ENCODE measurements at regions not wholly inside any gene's neighbourhood (a gene's known extent, or its start where the extent isn't known, plus 50 kb on each side); places are given as distances from the start of the nearest gene placed in this dataset.
"Not testable (repeated sequence)": the region's sequence is repeated elsewhere in the genome, so short reads cannot be mapped to it uniquely, and the experiment has no call there.

DNA sequence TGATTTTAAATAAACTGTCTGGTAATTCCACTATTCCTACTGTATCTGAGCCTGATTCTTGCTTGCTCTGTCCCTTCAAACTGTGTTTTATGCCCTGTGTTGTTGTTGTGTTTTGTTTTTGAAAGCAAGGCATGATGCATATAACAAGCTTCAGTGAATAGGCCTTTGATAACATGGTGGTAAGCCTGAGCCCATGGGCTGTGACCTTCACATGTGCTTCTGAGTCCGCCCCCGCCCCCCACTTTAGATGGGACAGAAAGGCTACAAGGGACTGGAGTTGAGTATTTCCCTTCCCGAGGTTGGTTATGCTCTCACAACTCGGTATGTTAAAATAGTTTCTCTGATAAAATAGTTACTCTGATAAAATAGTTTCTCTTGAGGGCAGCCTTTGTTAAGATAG lies 119.0 kb upstream of the WNT7A start:
- no peak for DNase-seq (ENCODE audit: low read depth)
- in situ Hi-C loops (cut with HindIII; ENCODE audit: low sequenced_read_pairs): no loop called here
- TF ChIP-seq, protein P1, sequence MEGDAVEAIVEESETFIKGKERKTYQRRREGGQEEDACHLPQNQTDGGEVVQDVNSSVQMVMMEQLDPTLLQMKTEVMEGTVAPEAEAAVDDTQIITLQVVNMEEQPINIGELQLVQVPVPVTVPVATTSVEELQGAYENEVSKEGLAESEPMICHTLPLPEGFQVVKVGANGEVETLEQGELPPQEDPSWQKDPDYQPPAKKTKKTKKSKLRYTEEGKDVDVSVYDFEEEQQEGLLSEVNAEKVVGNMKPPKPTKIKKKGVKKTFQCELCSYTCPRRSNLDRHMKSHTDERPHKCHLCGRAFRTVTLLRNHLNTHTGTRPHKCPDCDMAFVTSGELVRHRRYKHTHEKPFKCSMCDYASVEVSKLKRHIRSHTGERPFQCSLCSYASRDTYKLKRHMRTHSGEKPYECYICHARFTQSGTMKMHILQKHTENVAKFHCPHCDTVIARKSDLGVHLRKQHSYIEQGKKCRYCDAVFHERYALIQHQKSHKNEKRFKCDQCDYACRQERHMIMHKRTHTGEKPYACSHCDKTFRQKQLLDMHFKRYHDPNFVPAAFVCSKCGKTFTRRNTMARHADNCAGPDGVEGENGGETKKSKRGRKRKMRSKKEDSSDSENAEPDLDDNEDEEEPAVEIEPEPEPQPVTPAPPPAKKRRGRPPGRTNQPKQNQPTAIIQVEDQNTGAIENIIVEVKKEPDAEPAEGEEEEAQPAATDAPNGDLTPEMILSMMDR (IDR thresholded peaks at IDR 0.05; ENCODE audit: low read depth, low read length, missing control alignments): no peak
- no peak overlapping the region for H3K4me3 ChIP-seq (ENCODE audit: low read depth, low read length)

DNA sequence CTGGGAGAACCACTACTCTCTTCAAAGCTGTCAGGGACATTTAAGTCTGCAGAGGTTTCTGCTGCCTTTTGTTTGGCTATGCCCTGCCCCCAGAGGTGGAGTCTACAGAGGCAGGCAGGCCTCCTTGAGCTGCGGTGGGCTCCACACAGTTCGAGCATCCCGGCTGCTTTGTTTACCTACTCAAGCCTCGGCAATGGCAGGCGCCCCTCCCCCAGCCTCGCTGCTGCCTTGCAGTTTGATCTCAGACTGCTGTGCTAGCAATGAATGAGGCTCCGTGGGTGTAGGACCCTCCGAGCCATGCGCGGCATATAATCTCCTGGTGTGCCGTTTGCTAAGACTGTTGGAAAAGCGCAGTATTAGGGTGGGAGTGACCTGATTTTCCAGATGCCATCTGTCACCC lies 115.3 kb upstream of the WNT7A start:
- DNase-seq (ENCODE audit: low read depth); in situ Hi-C loops (cut with HindIII; ENCODE audit: low sequenced_read_pairs); H3K4me3 ChIP-seq (ENCODE audit: low read depth, low read length): not testable (repeated sequence)

DNA sequence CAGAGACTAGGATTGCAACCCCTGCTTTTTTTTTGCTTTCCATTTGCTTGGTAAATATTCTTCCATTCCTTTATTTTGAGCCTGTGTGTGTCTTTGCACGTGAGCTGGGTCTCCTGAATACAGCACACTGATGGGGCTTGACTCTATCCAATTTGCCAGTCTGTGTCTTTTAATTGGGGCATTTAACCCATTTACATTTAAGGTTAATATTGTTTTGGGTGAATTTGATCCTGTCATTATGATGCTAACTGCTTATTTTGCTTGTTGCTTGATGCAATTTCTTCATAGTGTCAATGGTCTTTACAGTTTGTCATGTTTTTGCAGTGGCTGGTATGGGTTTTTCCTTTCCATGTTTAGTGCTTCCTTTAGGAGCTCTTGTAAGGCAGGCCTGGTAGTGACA lies 109.1 kb upstream of the WNT7A start:
- H3K4me3 ChIP-seq (ENCODE audit: low read depth, low read length); in situ Hi-C loops (cut with HindIII; ENCODE audit: low sequenced_read_pairs); DNase-seq (ENCODE audit: low read depth): not testable (repeated sequence)

DNA sequence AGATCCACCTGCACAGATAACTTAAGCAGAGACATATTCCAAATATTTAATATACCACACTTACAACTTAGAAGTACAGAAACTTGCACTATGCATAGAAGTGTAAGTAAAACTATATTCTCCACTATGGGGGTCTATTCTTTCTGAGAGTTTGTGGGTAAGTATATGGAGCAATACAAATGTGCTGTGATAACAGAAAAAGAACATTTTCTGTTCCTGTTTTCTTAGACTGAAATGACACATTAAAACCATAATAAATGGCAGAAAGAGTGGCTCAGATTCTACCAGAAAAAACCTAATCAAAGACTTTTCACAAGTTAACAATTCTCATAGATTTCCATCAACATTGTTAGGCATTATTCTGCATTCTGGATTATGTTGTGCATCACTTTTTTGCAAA lies 96.6 kb upstream of the WNT7A start:
- in situ Hi-C loops (cut with HindIII; ENCODE audit: low sequenced_read_pairs): no loop called here
- DNase-seq (ENCODE audit: low read depth): no peak
- TF ChIP-seq, protein P1 (IDR thresholded peaks at IDR 0.05; ENCODE audit: low read depth, low read length, missing control alignments): no peak
- no peak overlapping the region for H3K4me3 ChIP-seq (ENCODE audit: low read depth, low read length)

DNA sequence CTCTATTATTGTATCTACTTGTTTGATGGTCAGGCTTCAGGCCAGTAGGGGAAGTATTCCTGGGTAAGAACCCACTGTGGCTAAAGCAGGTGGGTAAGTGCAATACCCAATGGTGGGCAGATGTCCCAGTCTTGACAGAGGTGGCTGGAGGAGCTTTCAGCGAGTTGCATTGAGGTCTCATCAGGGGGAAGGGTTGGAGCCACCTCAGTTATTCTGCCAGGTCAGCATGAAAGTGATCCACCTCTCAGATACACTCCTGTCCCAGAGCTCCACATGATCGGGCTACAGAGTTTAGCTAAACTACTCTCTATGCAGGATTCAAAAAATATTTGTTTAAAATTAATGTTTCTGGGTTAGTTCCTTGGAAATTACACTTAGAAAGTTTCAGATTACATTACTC lies 95.8 kb upstream of the WNT7A start:
- TF ChIP-seq, protein P1 (IDR thresholded peaks at IDR 0.05; ENCODE audit: low read depth, low read length, missing control alignments): no peak
- DNase-seq (ENCODE audit: low read depth): no peak
- in situ Hi-C loops (cut with HindIII; ENCODE audit: low sequenced_read_pairs): no loop called here
- no peak overlapping the region for H3K4me3 ChIP-seq (ENCODE audit: low read depth, low read length)

DNA sequence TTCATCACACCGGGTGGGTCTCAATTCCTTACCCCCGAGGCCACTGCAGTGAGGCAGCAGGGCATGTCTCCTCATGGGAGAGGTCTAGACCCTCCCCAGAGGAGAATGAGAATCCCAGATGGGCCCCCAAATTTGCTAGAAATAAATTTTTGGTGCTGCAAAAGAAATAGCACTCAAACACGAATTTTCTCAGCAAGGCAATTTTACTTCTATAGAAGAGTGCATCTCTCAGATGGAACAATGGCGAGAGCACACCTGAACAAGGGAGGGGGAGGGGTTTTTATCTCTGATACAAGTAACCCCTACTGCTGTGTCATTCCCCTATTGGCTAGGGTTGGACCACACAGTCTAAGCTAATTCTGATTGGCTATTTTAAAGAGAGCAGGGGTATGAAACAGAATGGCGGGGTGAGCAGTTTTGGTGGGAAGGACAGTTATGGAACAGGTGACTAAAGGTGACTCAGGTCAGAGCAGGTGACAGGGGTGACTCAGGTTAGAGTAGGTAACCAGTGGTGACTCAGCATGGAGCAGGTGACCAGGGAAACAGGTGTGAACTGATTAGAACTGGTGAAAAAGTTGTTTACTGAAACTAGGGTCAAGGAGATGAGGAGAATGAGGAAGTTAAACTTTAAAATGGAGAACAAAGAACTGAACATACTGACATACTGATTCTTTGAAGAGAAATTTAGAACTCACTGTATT lies 93.0 kb upstream of the WNT7A start:
- TF ChIP-seq, protein P1 (IDR thresholded peaks at IDR 0.05; ENCODE audit: low read depth, low read length, missing control alignments): no peak
- H3K4me3 ChIP-seq (ENCODE audit: low read depth, low read length): no peak overlapping the region
- in situ Hi-C loops (cut with HindIII; ENCODE audit: low sequenced_read_pairs): no loop called here
- DNase-seq (ENCODE audit: low read depth): no peak

DNA sequence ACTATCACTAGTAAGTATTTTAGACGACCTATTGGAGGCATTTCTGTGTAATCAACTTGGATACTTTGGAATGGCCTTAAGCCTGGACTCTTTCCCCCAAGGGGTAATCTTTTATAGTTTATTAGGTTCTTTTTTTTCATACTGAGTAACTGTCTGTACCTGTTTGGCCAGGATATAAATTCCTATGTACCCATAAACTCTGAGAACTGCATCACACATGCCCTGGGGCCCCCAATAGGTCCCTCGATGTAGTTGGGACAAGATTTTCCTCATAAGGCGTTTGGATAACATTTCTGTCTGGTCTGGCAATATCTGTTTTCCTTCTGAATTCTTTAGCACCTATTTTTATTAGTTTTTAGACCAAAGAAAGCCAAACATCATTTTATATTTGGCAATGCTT lies 86.4 kb upstream of the WNT7A start:
- in situ Hi-C loops (cut with HindIII; ENCODE audit: low sequenced_read_pairs): no loop called here
- no peak overlapping the region for H3K4me3 ChIP-seq (ENCODE audit: low read depth, low read length)
- DNase-seq (ENCODE audit: low read depth): no peak
- TF ChIP-seq, protein P1 (IDR thresholded peaks at IDR 0.05; ENCODE audit: low read depth, low read length, missing control alignments): no peak
